ENCODE measurements at regions not wholly inside any gene's neighbourhood (a gene's known extent, or its start where the extent isn't known, plus 50 kb on each side); places are given as distances from the start of the nearest gene placed in this dataset.

DNA sequence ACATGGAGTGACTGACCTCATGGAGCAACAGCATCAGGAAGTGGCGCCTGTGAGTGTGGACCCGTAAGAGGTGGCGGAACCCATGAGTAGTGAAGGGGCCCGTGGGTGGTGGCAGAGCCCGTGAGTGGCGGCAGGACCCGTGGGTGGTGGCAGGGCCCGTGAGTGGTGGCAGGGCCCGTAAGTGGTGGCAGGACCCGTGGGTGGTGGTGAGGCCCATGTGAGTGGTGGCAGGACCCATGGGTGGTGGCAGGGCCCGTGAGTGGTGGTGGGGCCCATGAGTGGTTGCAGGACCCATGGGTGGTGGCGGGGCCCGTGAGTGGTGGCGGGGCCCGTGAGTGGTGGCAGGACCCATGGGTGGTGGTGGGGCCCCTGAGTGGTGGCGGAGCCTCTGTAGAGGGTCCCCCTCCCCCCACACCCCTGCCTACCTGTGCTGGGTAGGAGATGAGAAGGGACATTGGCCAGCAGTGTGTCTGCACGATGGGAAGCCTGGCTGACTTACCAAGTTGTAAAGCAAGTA, 407.7 kb upstream of the SALL3 start:
- TF ChIP-seq POLR2A (IDR thresholded peaks at IDR 0.05) = no peak
- TF ChIP-seq, protein P1, sequence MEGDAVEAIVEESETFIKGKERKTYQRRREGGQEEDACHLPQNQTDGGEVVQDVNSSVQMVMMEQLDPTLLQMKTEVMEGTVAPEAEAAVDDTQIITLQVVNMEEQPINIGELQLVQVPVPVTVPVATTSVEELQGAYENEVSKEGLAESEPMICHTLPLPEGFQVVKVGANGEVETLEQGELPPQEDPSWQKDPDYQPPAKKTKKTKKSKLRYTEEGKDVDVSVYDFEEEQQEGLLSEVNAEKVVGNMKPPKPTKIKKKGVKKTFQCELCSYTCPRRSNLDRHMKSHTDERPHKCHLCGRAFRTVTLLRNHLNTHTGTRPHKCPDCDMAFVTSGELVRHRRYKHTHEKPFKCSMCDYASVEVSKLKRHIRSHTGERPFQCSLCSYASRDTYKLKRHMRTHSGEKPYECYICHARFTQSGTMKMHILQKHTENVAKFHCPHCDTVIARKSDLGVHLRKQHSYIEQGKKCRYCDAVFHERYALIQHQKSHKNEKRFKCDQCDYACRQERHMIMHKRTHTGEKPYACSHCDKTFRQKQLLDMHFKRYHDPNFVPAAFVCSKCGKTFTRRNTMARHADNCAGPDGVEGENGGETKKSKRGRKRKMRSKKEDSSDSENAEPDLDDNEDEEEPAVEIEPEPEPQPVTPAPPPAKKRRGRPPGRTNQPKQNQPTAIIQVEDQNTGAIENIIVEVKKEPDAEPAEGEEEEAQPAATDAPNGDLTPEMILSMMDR (IDR thresholded peaks at IDR 0.05) = no peak
